Endothelial cell (in vitro differentiated cells): ENCODE measurements at regions not wholly inside any gene's neighbourhood (a gene's known extent, or its start where the extent isn't known, plus 50 kb on each side); places are given as distances from the start of the nearest gene placed in this dataset.
A peak's percentile ranks its signal among the peaks of the same experiment; 100 is the strongest.

Experiments
- DNase-seq: peaks from one replicate; pipeline ENCODE4 v3.0.0; 2021; ENCODE audit warnings: low spot score
- H3K27ac Mint-ChIP-seq: one replicate; pipeline ENCODE4 v1.8.0; 2021; ENCODE audit warnings: mixed read lengths, inconsistent platforms; ENCODE audit not compliant: unreplicated experiment
- H3K27me3 Mint-ChIP-seq: one replicate; pipeline ENCODE4 v1.8.0; 2021; ENCODE audit warnings: mild to moderate bottlenecking, moderate library complexity, mixed read lengths, inconsistent platforms; ENCODE audit not compliant: unreplicated experiment
- H3K36me3 Mint-ChIP-seq: one replicate; pipeline ENCODE4 v1.8.0; 2021; ENCODE audit warnings: mild to moderate bottlenecking, low read depth, mixed read lengths, inconsistent platforms; ENCODE audit not compliant: unreplicated experiment
- H3K4me1 Mint-ChIP-seq: one replicate; pipeline ENCODE4 v1.8.0; 2021; ENCODE audit warnings: mild to moderate bottlenecking, mixed read lengths, inconsistent platforms; ENCODE audit not compliant: unreplicated experiment
- H3K4me3 Mint-ChIP-seq: one replicate; pipeline ENCODE4 v1.8.0; 2021; ENCODE audit warnings: mild to moderate bottlenecking, mixed read lengths, inconsistent platforms; ENCODE audit not compliant: unreplicated experiment
- H3K9me3 Mint-ChIP-seq: one replicate; pipeline ENCODE4 v1.8.0; 2021; ENCODE audit warnings: mixed read lengths, inconsistent platforms; ENCODE audit not compliant: unreplicated experiment
- TF ChIP-seq, protein P1 (sequence below): fragments of 200-600 bp; sonication (generic); IDR thresholded peaks from one replicate; pipeline ENCODE4 v1.5.0; 2021; ENCODE audit warnings: antibody characterized with exemption; ENCODE audit not compliant: unreplicated experiment

DNA sequence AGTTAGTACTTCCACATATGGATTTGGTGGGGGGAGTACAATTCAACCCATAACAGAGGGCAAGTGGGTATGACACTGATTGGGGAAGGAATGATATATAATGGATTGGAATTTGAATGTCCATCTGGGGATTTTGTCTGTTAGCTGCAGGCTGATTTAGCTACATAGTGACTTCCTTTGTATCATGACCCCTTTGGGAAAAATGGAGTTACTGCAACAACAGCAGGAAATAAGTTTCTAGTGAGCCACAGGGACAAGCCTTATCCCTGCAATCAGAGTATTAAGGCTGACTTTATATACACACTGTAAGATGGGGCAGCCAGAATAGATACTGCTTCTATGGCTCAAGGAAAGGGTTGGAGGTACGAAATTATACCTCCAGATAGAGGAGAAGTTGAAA, 404.4 kb upstream of the MEIS1 start:
- peak; percentile 4 for DNase-seq
- no peak overlapping the region for H3K4me3 Mint-ChIP-seq
- no peaks in the 10 kb centered on the region for H3K27me3 Mint-ChIP-seq
- no peak overlapping the region for H3K27ac Mint-ChIP-seq
- H3K4me1 Mint-ChIP-seq, result no peaks in the 10 kb centered on the region
- no peaks in the 10 kb centered on the region for H3K36me3 Mint-ChIP-seq
- TF ChIP-seq, protein P1, sequence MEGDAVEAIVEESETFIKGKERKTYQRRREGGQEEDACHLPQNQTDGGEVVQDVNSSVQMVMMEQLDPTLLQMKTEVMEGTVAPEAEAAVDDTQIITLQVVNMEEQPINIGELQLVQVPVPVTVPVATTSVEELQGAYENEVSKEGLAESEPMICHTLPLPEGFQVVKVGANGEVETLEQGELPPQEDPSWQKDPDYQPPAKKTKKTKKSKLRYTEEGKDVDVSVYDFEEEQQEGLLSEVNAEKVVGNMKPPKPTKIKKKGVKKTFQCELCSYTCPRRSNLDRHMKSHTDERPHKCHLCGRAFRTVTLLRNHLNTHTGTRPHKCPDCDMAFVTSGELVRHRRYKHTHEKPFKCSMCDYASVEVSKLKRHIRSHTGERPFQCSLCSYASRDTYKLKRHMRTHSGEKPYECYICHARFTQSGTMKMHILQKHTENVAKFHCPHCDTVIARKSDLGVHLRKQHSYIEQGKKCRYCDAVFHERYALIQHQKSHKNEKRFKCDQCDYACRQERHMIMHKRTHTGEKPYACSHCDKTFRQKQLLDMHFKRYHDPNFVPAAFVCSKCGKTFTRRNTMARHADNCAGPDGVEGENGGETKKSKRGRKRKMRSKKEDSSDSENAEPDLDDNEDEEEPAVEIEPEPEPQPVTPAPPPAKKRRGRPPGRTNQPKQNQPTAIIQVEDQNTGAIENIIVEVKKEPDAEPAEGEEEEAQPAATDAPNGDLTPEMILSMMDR, result peak; percentile 36
- H3K9me3 Mint-ChIP-seq, result no peaks in the 10 kb centered on the region

DNA sequence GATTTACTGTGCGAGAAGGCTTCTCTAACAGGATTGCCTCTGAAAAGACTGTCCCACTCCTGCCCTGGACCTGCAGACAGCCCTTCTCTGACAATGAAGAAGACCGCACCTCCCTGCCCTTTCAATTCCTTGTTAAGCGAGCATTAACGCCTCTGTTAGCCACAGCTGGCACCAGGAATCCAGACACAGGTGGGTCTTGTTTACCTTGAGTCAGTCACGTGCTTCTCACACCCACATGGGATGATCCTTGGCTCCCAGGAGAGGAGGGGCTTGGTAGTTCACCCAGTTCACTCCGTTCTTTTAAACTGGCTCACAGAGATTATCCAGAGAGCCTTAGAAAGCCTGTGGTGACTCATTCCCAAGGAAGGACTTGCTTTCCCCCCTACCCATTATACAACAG, 410.5 kb upstream of the MEIS1 start:
- Mint-ChIP-seq H3K36me3 (no peaks in the 10 kb centered on the region), H3K4me3 (no peak overlapping the region), H3K4me1 (peaks cover 2% of the 10 kb centered on the region), H3K27me3 (no peaks in the 10 kb centered on the region), H3K9me3 (no peaks in the 10 kb centered on the region), H3K27ac (no peak overlapping the region)
- TF ChIP-seq, protein P1, result no peak
- no peak for DNase-seq

DNA sequence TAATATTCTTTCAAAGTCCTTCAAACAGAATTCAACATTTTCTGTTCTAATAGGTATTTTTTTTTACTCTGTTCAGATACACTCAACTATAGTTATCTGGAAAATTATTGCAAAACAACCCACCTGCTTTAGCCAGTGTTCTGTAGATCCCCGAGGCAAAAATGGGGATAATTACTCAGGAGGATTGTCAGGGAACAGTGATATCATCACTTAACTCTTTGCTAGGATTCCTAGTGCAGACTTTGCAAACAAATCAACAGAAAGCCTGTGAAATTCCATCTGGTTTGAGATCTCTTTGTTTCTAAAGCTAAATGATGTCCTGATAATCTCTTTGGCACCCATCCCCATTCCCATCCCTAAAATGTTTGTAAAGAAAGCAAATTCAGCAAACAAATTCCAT, 413.6 kb upstream of the MEIS1 start:
- Mint-ChIP-seq H3K4me3 (no peak overlapping the region), H3K27ac (no peak overlapping the region), H3K36me3 (no peaks in the 10 kb centered on the region), H3K4me1 (peaks cover 2% of the 10 kb centered on the region), H3K9me3 (no peaks in the 10 kb centered on the region), H3K27me3 (no peaks in the 10 kb centered on the region)
- TF ChIP-seq, protein P1, result no peak
- no peak for DNase-seq

DNA sequence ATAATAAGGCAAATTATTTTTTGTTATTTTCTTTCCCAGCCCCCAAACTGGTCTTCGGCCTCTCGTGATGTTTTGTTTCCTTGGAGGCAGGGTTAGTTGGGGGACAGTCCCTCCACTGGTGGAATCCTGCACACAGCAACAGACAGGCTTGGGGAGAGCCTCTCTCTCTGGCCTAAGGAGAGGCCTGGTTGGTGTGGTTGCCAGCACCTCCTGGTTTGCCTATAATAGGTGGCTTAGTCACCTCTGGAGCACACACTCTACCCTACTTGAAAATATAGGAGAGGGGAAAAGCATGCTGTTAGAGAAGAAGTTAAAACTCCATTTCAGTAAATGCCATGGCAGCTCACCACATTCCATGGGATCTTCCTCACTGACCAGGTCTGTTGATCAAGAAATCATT, 417.2 kb upstream of the MEIS1 start:
- no peak for DNase-seq
- Mint-ChIP-seq H3K4me3 (no peak overlapping the region), H3K4me1 (peaks cover 2% of the 10 kb centered on the region), H3K36me3 (no peaks in the 10 kb centered on the region), H3K27me3 (no peaks in the 10 kb centered on the region), H3K9me3 (no peaks in the 10 kb centered on the region), H3K27ac (no peak overlapping the region)
- TF ChIP-seq, protein P1, result no peak

DNA sequence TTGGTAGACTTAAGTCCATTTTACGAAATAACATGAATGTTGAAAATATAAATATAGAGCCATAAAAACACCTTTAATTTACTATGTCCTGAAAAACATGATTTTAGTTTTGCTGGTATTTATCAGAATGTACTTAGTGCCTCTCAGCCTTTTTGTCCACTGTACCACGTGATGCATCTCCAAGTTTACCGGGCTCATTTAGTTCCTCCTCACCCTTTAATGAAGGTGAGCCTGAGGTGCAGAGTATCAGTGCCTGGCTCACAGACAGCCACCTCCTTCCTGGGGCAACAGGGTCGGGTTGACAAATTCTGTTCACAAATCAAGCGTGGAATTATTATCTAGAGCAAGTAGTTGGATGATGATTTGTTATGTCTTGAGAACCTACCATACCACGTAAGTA, 420.5 kb upstream of the MEIS1 start:
- no peak overlapping the region for H3K4me3 Mint-ChIP-seq
- H3K4me1 Mint-ChIP-seq, result no peaks in the 10 kb centered on the region
- no peaks in the 10 kb centered on the region for H3K9me3 Mint-ChIP-seq
- H3K27me3 Mint-ChIP-seq, result no peaks in the 10 kb centered on the region
- TF ChIP-seq, protein P1, result no peak
- DNase-seq, result no peak
- H3K36me3 Mint-ChIP-seq, result no peaks in the 10 kb centered on the region
- H3K27ac Mint-ChIP-seq, result no peak overlapping the region
